GF-D8 (cell line): ENCODE measurements at regions not wholly inside any gene's neighbourhood (a gene's known extent, or its start where the extent isn't known, plus 50 kb on each side); places are given as distances from the start of the nearest gene placed in this dataset.
"Not testable (repeated sequence)": the region's sequence is repeated elsewhere in the genome, so short reads cannot be mapped to it uniquely, and the experiment has no call there.

Experiments
- DNase-seq: peaks from one replicate; lab custom pipeline; 2025; lab: John Stamatoyannopoulos, UW

DNA sequence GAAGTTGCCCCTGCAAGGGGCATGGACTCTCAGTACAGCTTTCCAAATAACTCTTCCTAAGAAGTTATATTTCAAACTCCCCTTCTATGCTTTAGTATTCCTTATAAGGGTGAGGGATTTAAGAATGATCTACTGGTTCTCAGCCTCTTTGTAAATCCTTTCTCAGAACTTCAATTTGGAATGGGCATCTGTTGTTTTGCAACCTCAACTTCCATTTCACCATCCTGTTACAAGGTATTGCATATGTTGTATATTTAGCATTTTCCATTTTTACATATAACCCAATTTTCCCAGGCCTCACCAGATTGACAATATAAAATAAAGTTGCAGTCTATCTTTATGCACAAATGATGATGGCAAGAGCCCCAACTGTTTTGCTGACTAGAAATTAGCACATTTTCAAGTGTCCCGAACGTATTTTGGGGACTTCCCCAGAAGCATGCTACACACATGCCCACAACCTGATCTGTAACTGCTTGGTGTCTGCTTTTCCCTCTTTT lies 154.9 kb upstream of the CARMIL1 start:
- no peak for DNase-seq

GRCh38 chr6:25125736-25126135 lies 153.4 kb upstream of the CARMIL1 start:
- DNase-seq = no peak

DNA sequence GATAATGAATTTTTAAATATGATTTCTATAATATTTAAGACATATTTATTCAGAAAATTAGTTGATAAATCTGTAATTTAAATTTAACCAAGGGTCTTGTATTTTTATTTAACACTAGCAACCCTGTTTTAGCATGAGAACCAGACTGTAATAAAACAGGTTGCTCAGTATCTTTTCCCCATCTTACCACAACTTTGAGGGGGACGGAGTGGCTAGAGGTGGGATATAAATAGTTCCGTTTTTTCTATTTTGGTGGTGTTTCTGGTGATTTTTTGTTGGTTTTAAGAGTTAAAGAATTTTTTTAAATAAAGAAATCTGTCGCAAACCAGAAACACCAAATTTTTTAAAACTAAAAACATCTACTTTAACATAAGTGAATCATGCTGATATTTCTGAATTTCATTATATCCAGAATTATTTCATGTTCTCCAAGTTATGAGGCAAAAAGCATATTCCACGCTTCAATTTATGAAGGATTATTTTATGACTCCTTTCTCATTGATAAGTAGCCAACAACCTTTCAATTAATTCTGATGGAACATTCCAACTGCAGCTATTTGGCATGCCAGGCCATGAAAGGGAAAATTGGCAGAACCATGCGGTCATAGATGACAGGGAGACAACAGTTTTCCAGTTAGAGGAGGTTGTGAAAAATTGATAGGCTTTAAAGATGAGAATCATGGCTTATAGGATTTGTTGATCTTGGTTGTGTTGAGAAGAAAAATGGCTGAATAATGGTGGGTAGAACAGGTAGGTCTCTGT lies 151.9 kb upstream of the CARMIL1 start:
- no peak for DNase-seq

DNA sequence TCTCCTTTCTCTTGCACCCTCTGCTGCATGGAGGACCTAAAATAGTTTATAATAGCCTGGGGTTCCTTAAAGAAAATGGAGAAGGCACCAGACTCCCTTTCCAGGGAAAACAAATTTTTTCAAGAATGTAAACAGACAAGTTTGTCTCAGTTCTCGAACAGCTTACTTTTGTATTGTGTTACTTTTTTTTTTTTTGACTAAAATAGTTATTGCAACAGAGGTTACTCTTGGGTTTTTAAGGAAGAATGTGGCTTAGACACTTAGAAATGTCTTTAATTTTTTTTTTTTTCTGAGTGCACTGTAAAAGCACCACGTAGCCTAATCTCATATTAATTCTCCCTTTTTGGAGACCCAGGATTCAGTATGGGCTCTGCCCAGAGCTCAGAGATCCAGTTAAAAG lies 148.7 kb upstream of the CARMIL1 start:
- no peak for DNase-seq

DNA sequence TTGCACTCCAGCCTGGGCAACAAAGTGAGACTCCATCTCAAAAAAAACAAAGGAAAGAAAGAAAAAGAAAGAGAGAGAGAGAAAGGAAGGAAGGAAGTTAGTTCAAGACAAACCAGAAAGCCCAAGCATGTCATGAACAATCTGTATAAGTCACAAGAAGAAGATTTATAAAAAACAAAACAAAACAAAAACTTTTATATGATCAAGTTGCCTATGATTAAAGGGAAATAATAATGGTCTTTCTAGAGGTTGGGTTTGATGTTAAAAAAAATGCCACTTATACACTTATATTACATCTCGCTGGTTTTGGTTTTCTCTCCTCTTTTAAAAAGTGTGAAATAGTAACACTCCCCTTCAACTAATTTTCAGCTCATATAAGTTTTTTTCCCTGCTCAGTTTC lies 146.2 kb upstream of the CARMIL1 start:
- DNase-seq = no peak

DNA sequence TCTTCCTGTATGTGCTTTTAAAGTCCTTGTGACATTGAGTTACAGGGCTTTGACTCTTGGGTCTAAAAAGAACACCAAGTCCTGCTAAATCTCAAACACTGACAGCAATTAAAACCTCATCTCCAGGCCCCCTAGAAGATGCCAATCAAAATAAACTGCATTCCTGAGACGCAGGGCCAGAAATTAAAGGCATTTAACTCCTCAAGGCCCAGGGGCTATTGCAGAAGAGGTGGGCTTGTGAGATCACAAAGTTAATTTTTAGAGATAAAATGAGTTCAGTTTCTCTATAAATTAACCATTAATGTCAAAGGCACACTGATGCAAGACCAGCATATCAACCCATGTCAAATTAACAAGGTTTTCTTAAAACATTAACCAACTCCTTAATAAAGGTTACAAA lies 145.6 kb upstream of the CARMIL1 start:
- no peak for DNase-seq

DNA sequence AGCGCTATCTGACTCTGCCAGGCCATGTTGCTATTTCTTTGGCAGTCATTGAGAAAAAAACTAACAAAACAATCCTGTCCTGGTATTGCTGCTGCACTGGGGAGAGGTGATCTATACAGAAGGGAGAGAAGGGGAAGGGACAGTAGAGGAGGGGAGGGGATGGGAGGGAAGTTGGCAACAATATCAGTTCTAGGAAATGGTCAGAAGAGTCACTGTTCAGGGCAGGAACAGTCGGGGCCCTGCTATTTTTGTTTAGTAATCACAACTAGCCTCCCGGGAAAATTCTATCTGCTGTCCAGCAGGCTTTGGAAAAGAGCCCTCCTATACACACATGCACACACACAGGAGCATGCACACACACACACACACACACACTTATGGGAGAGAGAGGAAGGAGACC lies 142.3 kb upstream of the CARMIL1 start:
- no peak for DNase-seq

- DNase-seq = no peak
Measured at GRCh38 chr6:25137480-25137879, 141.7 kb upstream of the CARMIL1 start.

DNA sequence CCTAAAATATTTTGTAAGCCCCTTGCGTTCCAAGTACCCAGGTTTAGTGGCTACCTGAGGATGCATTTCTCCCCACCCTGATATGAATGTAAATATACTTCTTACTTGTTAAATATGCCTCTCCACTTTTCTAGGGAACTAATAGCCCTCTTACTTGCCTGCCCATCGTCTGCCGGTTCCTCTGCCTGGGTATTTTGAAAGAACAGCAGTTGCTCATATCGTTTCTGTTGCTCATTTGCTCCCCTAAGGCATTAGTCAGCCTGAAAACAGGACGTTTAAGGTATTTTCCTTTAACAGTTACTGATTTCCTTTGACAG lies 141.3 kb upstream of the CARMIL1 start:
- no peak for DNase-seq

DNA sequence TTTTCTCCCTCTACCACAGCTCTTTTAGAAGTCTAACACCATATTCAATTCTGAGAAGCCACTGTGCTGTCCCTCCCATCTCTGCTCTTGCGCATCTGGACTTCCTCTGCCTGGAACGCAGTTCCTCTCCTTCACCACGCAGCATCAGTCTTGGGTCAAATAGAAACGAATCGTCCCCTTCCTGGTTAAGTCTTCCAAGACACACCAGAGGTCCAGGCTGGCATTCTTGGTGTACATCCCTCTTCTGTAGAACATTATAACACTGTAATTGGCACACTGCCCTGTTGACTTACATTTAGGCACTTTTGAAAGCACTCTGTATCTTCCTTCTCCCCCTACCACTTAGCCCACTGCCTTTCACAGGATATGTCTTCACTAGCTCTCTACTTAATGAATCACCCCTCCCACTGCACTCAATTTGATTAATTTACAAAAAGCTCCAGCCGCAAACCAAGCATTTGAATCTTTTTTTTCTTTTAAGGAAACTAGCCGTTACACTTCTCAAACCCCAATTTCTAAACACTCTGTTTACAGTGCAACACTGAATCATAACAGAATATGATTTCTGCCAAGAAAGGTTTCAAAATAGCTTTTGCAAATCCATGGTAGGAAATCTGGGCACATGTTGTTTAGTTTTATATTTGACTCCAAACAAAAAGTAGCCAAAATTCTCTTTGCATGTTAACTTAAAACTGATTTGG lies 140.8 kb upstream of the CARMIL1 start:
- DNase-seq = no peak

- DNase-seq = no peak
Measured at GRCh38 chr6:25138934-25139415, 140.2 kb upstream of the CARMIL1 start.

DNA sequence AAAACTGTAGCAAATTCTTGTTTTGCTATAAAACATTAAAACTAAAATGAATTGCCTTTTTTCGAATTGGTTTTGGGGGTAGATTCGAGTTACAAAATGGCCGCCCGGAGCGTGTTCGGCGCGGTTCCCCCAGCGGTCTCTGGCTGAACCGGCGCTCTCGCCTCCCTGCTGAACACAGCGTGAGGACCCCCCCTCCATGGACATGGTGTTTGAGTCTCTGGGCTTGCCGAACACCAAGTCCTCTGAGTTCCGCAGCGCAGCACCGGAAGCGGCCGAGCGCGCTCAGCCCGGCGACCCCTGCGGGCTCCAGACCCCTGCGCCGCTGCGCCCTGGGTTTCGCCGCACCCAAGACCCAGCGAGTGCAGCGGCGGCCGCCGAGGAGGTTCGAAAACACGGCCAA lies 139.6 kb upstream of the CARMIL1 start:
- not testable (repeated sequence) for DNase-seq

DNA sequence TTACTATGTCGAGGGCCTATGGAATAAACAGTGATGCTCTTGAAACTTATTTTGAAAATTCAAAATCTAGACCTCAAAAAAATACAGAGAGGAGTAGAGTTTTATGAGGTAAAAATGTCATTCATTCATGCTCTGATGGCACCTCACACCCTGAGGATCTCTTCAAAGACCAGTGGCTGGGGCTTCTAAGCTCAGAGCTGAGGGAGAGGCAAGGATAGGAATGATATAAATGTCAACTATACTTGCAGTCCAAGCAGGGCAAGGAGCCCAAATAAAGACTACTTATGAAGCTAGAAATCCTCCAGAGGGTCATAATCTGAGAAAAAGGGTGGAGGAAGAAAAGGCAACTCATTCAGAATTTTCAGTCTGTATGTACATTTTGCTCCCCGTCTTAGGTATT lies 136.7 kb upstream of the CARMIL1 start:
- no peak for DNase-seq

GRCh38 chr6:25144919-25145318 lies 134.3 kb upstream of the CARMIL1 start:
- DNase-seq = no peak

DNA sequence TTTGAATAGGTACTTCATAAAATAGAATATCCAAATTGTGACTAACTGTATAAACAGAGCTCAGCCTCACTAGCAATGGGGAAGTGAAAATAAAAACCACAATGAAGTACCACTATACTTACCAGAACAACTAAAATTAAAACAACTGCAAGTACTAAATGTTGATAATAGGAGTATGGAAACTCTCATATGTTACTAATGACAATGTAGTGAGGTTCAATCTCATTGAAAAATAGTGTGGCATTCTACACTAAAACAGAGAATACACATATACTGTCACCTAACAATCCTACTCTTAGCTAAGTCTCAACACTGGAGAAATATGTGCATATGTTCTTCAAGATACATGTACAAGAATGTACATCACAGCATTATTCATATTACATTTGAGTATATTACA lies 132.0 kb upstream of the CARMIL1 start:
- no peak for DNase-seq

DNA sequence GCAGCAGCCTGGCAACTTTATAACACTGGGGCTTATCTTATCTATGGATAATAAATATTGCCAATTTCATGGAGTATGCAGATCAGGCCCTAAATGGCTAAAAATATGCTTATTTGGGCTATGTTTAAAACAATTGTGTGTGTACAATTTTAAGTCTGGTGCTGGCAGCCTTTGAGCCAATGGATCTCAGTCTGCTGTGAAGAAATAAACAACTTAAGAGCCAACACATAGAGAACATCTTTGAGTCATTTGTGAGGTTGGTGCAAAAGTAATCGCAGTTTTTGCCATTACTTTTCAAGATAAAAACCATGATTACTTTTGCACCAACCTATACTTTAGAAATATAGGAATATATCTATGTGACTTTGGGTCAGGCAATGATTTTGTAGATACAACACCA lies 129.1 kb upstream of the CARMIL1 start:
- no peak for DNase-seq

DNA sequence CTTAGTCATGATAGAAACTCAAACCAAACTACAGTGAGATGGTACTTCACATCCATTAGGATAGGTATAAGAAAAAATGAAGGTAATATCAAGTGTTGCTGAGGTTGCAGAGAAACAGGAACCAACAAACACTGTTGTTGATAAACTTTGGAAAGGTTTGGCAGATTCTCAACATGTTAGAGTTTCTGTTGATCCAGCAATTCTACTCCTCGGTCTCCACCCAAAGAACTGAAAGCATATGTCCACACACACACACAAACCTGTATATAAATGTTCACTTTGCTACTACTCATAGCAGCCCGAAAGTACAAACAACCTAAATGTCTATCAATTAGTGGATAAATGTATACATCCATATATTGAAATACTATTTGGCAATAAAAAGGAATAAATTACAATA lies 128.3 kb upstream of the CARMIL1 start:
- no peak for DNase-seq

DNA sequence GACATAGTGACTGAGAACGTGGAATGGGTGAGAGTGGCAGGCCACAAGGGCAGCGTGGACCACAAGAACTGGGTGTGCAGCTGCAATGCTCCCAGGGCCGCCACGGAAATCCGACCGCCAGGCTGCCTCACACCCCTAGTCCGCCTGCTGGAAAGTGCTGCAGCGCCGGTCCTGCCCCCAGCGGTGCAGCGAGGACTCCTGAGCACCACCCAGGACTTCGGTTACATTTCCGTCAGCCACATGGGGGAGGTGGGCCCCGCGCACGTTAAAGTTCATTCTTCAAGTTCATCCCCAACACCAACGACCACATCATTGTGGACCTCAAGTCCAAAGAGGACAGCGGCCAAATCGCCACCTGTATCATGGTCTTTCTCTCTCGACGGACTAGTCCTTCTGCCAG lies 126.1 kb upstream of the CARMIL1 start:
- DNase-seq = no peak

DNA sequence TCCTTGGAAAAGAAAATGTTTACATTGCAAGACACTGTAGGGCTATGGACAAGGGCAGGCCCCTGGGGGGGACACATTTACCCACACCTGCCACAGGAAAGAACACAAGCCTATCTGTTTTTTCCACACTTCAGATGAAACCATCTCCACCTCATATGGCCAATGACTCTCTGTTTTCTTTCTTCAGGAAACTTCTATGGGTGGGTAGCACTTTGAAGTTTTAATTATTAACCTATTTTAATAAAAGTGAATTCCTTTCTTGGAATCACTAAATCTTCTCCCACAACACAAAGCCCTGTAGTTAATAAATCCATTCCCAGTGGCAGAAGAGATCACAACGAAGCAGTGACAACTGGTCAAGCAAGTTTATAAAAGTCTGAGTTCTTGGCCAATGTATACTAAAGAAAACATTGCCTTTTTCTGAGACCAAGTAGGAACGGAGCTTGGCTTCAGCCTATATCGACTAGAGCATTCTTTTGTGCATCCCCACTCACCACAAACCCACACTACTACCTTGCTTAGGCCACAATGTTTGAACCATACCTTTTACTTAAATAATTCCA lies 125.1 kb upstream of the CARMIL1 start:
- DNase-seq = no peak

DNA sequence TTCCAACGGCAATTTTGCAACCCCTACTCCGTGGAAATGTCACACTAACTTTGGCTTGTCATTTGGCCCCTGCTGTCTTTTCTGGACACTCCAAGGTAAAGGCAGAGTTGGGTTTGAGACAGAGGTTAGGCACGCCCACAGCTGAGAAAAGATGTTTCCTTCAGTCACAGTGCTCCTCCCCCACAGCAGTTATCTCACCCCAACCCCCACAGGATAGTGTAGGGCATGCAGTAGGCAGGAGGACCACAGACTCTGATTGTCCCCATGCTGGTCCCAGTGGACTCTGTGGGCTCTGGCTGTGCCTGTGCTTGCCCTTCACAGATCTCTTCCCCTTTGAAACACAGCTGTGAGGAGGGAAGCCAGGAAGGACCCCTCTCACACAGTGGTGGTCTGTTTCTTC lies 124.0 kb upstream of the CARMIL1 start:
- no peak for DNase-seq

DNA sequence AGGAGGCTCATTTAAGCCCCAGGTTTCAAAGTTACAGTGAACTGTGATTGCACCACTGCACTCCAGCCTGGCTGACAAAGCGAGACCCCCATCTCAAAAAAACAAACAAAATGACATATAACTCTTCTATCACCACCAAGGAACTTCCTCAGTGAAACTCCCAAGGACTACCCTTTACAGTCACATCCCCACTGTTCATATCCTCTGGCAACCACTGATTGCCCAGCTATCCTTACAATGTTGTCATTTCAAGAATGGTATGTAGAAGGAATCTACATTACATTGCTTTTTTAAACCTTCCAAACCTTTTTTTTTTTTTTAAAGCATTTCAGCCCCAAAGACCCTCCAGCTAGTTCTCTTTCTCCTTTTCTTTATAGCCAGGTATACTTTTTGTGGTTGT lies 123.1 kb upstream of the CARMIL1 start:
- DNase-seq = no peak

DNA sequence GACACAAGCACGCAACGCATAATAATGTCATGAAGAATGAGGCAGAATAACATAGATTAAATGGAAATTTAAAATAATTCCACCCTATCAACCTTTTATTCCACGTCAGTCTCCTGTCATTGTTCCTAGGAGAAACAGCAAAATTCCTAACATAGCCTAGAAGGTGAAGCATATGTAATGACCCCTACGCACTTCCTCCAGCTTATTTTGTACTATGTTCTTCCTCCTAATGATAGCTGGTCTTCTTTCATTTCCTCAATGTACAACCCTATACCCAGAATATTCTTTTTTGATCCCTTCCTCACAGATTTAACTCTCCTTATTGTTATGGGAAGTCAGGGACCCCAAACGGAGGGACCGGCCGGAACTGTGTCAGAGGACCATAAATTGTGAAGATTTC lies 122.0 kb upstream of the CARMIL1 start:
- no peak for DNase-seq

- DNase-seq = no peak
Measured at GRCh38 chr6:25157842-25158241, 121.3 kb upstream of the CARMIL1 start.
